ENCODE measurements at regions not wholly inside any gene's neighbourhood (a gene's known extent, or its start where the extent isn't known, plus 50 kb on each side); places are given as distances from the start of the nearest gene placed in this dataset.
A peak's percentile ranks its signal among the peaks of the same experiment; 100 is the strongest.

DNA sequence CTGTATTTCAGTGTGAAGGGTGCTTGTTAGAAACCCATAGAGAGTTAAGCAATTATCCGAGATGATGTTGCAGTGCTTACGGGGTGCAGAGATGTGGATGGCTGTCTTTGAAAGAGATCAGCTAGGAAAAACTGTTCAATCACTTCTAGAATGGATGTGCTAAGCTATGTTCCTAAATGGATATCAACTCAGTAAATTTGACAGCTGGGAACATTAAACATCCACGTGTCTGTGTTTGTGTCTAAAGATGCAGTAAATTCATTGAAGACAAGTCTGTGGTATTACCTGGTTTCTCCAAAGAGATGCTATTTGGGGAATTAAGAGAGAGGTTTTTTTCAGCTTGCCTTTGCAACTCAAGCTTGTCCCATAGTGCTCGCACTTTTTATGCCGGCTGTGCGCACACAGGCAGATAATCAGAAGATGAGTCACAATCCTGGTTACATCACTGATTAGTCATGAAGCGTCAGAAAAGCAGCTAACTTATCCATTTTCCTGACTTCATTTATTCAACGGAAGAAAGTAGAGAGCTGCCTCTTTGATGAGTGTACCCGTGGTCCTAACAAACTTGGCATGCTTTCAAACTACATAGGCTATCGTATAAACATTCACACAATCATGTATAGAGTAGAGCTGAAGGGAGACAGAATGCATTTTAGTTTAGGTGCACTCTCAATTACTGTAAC, 691.7 kb upstream of the SLC35B3 start:
- TF ChIP-seq CTCF (IDR thresholded peaks at IDR 0.05 in 2 of 3, conservative IDR thresholded peaks at IDR 0.05 in 1 of 3; ENCODE audit: borderline replicate concordance in 1 of 3, insufficient read depth in 1 of 3, low read depth in 2 of 3, low read length in 2 of 3) = no peak
- 0 out of 2 replicates have a peak, but pooled peaks have one; percentile 31 for TF ChIP-seq SRF (IDR thresholded peaks at IDR 0.05; ENCODE audit: low read depth)
- no peak for TF ChIP-seq POLR2A (IDR thresholded peaks at IDR 0.05; ENCODE audit: borderline replicate concordance, extremely low read depth, insufficient read depth, insufficient read length)
- TF ChIP-seq ELF1 (IDR thresholded peaks at IDR 0.05; ENCODE audit: borderline replicate concordance, low read depth) = no peak
